Peyer's patch (tissue), 4 donors: ENCODE measurements at regions not wholly inside any gene's neighbourhood (a gene's known extent, or its start where the extent isn't known, plus 50 kb on each side); places are given as distances from the start of the nearest gene placed in this dataset.
"Not testable (repeated sequence)": the region's sequence is repeated elsewhere in the genome, so short reads cannot be mapped to it uniquely, and the experiment has no call there.

Source experiments
- POLR2A ChIP-seq, 2 donors: fragments of 450-650 bp; IDR thresholded peaks; one replicate each; pipeline ENCODE4 v1.5.1; 2017; ENCODE audit warnings: antibody characterized with exemption in 2 of 2, mild to moderate bottlenecking in 2 of 2, moderate library complexity in 2 of 2
- TF ChIP-seq, protein P1 (sequence below), 6 experiments: fragments of 450-650 bp in 4 of 6; fragments of 200-600 bp in 2 of 6; sonication (generic) in 1 of 6; IDR thresholded peaks; one replicate each; pipeline ENCODE4 v1.5.1; 2017 to 2019; ENCODE audit warnings: antibody characterized with exemption in 6 of 6, mild to moderate bottlenecking in 3 of 6, moderate library complexity in 1 of 6

GRCh38 chr1:779621-780020 is 93.2 kb upstream of the OR4F16 start:
- TF ChIP-seq, protein P1, sequence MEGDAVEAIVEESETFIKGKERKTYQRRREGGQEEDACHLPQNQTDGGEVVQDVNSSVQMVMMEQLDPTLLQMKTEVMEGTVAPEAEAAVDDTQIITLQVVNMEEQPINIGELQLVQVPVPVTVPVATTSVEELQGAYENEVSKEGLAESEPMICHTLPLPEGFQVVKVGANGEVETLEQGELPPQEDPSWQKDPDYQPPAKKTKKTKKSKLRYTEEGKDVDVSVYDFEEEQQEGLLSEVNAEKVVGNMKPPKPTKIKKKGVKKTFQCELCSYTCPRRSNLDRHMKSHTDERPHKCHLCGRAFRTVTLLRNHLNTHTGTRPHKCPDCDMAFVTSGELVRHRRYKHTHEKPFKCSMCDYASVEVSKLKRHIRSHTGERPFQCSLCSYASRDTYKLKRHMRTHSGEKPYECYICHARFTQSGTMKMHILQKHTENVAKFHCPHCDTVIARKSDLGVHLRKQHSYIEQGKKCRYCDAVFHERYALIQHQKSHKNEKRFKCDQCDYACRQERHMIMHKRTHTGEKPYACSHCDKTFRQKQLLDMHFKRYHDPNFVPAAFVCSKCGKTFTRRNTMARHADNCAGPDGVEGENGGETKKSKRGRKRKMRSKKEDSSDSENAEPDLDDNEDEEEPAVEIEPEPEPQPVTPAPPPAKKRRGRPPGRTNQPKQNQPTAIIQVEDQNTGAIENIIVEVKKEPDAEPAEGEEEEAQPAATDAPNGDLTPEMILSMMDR (IDR thresholded peaks at IDR 0.05) = not testable (repeated sequence)
- TF ChIP-seq POLR2A (IDR thresholded peaks at IDR 0.05) = not testable (repeated sequence)
